ENCODE measurements at regions not wholly inside any gene's neighbourhood (a gene's known extent, or its start where the extent isn't known, plus 50 kb on each side); places are given as distances from the start of the nearest gene placed in this dataset.

- TF ChIP-seq CTCF (IDR thresholded peaks at IDR 0.05 in 2 of 3, conservative IDR thresholded peaks at IDR 0.05 in 1 of 3; ENCODE audit: control insufficient read depth in 2 of 3, extremely low read depth in 1 of 3, insufficient read depth in 1 of 3, low read depth in 3 of 3, low read length in 3 of 3), result no peak
- TF ChIP-seq POLR2A (IDR thresholded peaks at IDR 0.05; ENCODE audit: low read depth, low read length), result no peak
- TF ChIP-seq IKZF1 (conservative IDR thresholded peaks at IDR 0.05), result no peak
- no peak for TF ChIP-seq TAF1 (IDR thresholded peaks at IDR 0.05; ENCODE audit: borderline replicate concordance, low read depth, low read length)
- TF ChIP-seq GATAD2B (conservative IDR thresholded peaks at IDR 0.05; ENCODE audit: low read depth), result no peak
- TF ChIP-seq EZH2 (IDR thresholded peaks at IDR 0.05; ENCODE audit: borderline replicate concordance, control insufficient read depth, low read depth, low read length), result no peak
- TF ChIP-seq JUND (IDR thresholded peaks at IDR 0.05; ENCODE audit: low read depth, low read length), result no peak
- no peak for TF ChIP-seq EGR1 (IDR thresholded peaks at IDR 0.05; ENCODE audit: borderline replicate concordance in 1 of 2, low read depth in 2 of 2, low read length in 2 of 2)
- TF ChIP-seq BCLAF1 (IDR thresholded peaks at IDR 0.05), result no peak
- no peak for TF ChIP-seq BCL3 (IDR thresholded peaks at IDR 0.05; ENCODE audit: borderline replicate concordance, insufficient read depth, low read depth, low read length, poor library complexity, severe bottlenecking)
- no peak for TF ChIP-seq FOXM1 (IDR thresholded peaks at IDR 0.05; ENCODE audit: low read depth, low read length)
- no peak for TF ChIP-seq TCF3 (IDR thresholded peaks at IDR 0.05; ENCODE audit: borderline replicate concordance, insufficient read depth, low read depth, low read length)
- TF ChIP-seq YY1 (IDR thresholded peaks at IDR 0.05; ENCODE audit: low read depth, low read length), result no peak
- TF ChIP-seq ESRRA (IDR thresholded peaks at IDR 0.05; ENCODE audit: low read length), result no peak
Measured at GRCh38 chr18:40866968-40867367, 1088.1 kb upstream of the PIK3C3 start.

Data from GM12878 (cell line).